Gastroesophageal sphincter (tissue), 4 donors: ENCODE measurements at regions not wholly inside any gene's neighbourhood (a gene's known extent, or its start where the extent isn't known, plus 50 kb on each side); places are given as distances from the start of the nearest gene placed in this dataset.

Source experiments
- ATAC-seq: fragments of 150-250 bp; one replicate; pipeline ENCODE4 v1.9.1; 2016; ENCODE audit warnings: mild to moderate bottlenecking, moderate library complexity
- H3K27ac ChIP-seq, 4 donors: fragments of 200-600 bp; sonication (generic) in 3 of 4; 1 replicate in 3 of 4; 2 replicates in 1 of 4; pipeline ENCODE4 v1.5.1; 2016 to 2019
- H3K27me3 ChIP-seq: fragments of 200-600 bp; sonication (generic); one replicate; pipeline ENCODE4 v1.5.1; 2019
- H3K36me3 ChIP-seq, 2 donors: fragments of 200-600 bp; sonication (generic); one replicate each; pipeline ENCODE4 v1.5.1; 2019; ENCODE audit warnings: control low read depth in 1 of 2
- H3K4me1 ChIP-seq, 3 donors: fragments of 200-600 bp; sonication (generic); 1 replicate in 2 of 3; 2 replicates in 1 of 3; pipeline ENCODE4 v1.5.1; 2016 to 2019; ENCODE audit warnings: control low read depth in 2 of 3
- H3K4me3 ChIP-seq, 2 donors: fragments of 200-600 bp; sonication (generic); one replicate each; pipeline ENCODE4 v1.5.1; 2019; ENCODE audit warnings: mild to moderate bottlenecking in 1 of 2, moderate library complexity in 1 of 2
- H3K9me3 ChIP-seq, 3 donors: fragments of 200-600 bp; sonication (generic); one replicate each; pipeline ENCODE4 v1.5.1; 2017 to 2019; ENCODE audit warnings: control low read depth in 2 of 3
- CTCF ChIP-seq, 4 experiments: fragments of 200-600 bp in 2 of 4; fragments of 450-650 bp in 2 of 4; sonication (generic) in 1 of 4; IDR thresholded peaks; one replicate each; pipeline ENCODE4 v1.5.1; 2017 to 2019; ENCODE audit warnings: antibody characterized with exemption in 4 of 4, mild to moderate bottlenecking in 2 of 4, moderate library complexity in 2 of 4
- EP300 ChIP-seq: sonication (generic); formaldehyde crosslinking; IDR thresholded peaks from one replicate; pipeline ENCODE4 v1.6.1; 2017; ENCODE audit warnings: antibody characterized with exemption, mild to moderate bottlenecking
- POLR2A ChIP-seq, 2 donors: fragments of 450-650 bp; IDR thresholded peaks; one replicate each; pipeline ENCODE4 v1.6.1; 2017; ENCODE audit warnings: antibody characterized with exemption in 2 of 2, mild to moderate bottlenecking in 2 of 2, moderate library complexity in 1 of 2
- POLR2AphosphoS5 ChIP-seq: sonication (generic); formaldehyde crosslinking; IDR thresholded peaks from one replicate; pipeline ENCODE4 v1.6.1; 2017; ENCODE audit warnings: antibody characterized with exemption
- WGBS, 2 donors: methylation state at CpG; one replicate each; pipeline ENCODE4 v1.1.5; 2018; ENCODE audit warnings: low coverage in 1 of 2; 5-methylcytosine and 5-hydroxymethylcytosine counted together

- H3K27ac ChIP-seq, result no peak overlapping the region
- ATAC-seq, result no peak
- no peak for TF ChIP-seq POLR2A (IDR thresholded peaks at IDR 0.05)
- no peak for TF ChIP-seq EP300
- no peak for TF ChIP-seq CTCF (IDR thresholded peaks at IDR 0.05)
- no peak for TF ChIP-seq POLR2AphosphoS5
- no peaks in the 10 kb centered on the region for H3K36me3 ChIP-seq
- 72 to 84% methylated on average over 2 of the region's 2 CpGs for WGBS, 2 donors
- H3K27me3 ChIP-seq, result peaks cover 5% of the 10 kb centered on the region
- no peaks in the 10 kb centered on the region for H3K9me3 ChIP-seq
- no peaks in the 10 kb centered on the region for H3K4me1 ChIP-seq
- no peak overlapping the region for H3K4me3 ChIP-seq
Measured at GRCh38 chr7:26950889-26951288, 86.5 kb upstream of the SKAP2 start.

DNA sequence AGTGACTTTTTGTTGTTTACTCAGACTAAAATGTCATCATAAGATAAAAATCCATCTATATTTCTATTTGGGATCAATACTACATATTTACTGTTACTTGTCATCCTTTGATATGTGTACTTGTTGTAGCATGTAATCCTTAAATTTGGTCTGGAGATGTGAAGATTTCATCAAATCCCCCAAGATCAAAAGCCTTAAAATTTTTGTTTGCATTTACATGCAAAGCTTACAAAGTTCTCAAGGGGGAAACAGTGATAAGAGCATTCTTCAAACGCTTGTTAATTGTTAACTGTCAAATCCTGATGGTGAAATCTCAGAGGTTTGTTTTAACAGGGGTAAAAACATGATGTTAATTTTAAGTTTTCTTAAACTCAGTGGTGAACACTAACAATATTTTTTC lies 84.9 kb upstream of the SKAP2 start:
- Histone ChIP-seq H3K9me3 (no peaks in the 10 kb centered on the region), H3K4me1 (no peaks in the 10 kb centered on the region), H3K27me3 (peaks cover 5% of the 10 kb centered on the region), H3K36me3 (no peaks in the 10 kb centered on the region), H3K27ac (no peak overlapping the region), H3K4me3 (no peak overlapping the region)
- 58 to 77% methylated on average over 1 of the region's 1 CpG for WGBS, 2 donors
- no peak for ATAC-seq
- TF ChIP-seq CTCF (IDR thresholded peaks at IDR 0.05) (no peak), EP300 (no peak), POLR2A (IDR thresholded peaks at IDR 0.05) (no peak), POLR2AphosphoS5 (no peak)

DNA sequence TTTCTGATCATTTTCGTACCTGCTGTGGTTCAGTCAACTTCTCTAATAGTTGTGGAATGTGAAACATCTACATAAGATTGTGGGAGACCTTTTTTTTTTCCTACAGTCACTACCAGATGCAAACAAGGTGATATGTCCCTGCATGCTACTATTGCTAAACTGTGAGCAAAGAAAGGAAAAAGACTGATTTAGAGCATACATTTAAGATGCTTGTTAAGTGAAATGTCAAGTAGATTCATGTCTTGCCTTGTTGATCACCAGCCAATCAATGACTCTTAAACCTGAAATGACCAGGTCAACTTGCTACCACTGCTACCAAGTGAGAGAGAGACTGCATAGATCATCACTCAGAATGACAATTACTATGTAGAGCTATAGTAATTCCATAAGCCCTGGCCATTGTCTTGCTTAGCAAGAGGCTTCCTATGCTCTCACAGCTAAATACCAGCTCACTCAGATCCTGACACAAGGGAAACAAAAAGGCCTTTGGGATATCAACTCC lies 84.3 kb upstream of the SKAP2 start:
- Histone ChIP-seq H3K9me3 (no peaks in the 10 kb centered on the region), H3K4me1 (no peaks in the 10 kb centered on the region), H3K27ac (no peak overlapping the region), H3K36me3 (no peaks in the 10 kb centered on the region), H3K4me3 (no peak overlapping the region), H3K27me3 (peaks cover 5% of the 10 kb centered on the region)
- no peak for ATAC-seq
- 33 to 69% methylated on average over 1 of the region's 1 CpG for WGBS, 2 donors
- no peak for TF ChIP-seq POLR2AphosphoS5
- no peak for TF ChIP-seq POLR2A (IDR thresholded peaks at IDR 0.05)
- no peak for TF ChIP-seq CTCF (IDR thresholded peaks at IDR 0.05)
- TF ChIP-seq EP300, result no peak

- 68 to 94% methylated on average over 2 to 4 of the region's 4 CpGs for WGBS, 2 donors
- no peak for ATAC-seq
- H3K36me3 ChIP-seq, result no peaks in the 10 kb centered on the region
- peaks cover 5% of the 10 kb centered on the region for H3K27me3 ChIP-seq
- no peak for TF ChIP-seq CTCF (IDR thresholded peaks at IDR 0.05)
- TF ChIP-seq POLR2A (IDR thresholded peaks at IDR 0.05), result no peak
- no peak for TF ChIP-seq POLR2AphosphoS5
- H3K4me1 ChIP-seq, result no peaks in the 10 kb centered on the region
- H3K4me3 ChIP-seq, result no peak overlapping the region
- no peak overlapping the region for H3K27ac ChIP-seq
- no peaks in the 10 kb centered on the region for H3K9me3 ChIP-seq
Measured at GRCh38 chr7:26944501-26945358, 80.3 kb upstream of the SKAP2 start.
